ENCODE measurements at regions not wholly inside any gene's neighbourhood (a gene's known extent, or its start where the extent isn't known, plus 50 kb on each side); places are given as distances from the start of the nearest gene placed in this dataset.

- CTCF ChIA-PET = no interaction called here
- no peak for FAIRE-seq
- H3K27me3 ChIP-seq (ENCODE audit: control insufficient read depth in 2 of 2, insufficient read depth in 2 of 2, low read length in 2 of 2) = no peaks in the 10 kb centered on the region
- no peaks in the 10 kb centered on the region for H3K9me1 ChIP-seq (replicated peaks; ENCODE audit: control insufficient read depth, extremely low read depth, insufficient read depth, low read length)
- no peak for DNase-seq (ENCODE audit: low read depth, low spot score)
- POLR2A ChIA-PET = no interaction called here
- no peak overlapping the region for H3K9ac ChIP-seq (replicated peaks; ENCODE audit: extremely low read depth, insufficient read depth, low read length)
- intact Hi-C loops (cut with micrococcal nuclease) = loop anchor here (5.0 kb wide), 2 partner anchors 35 to 805 kb away; no protein-coding TSS in a partner anchor
- dilution Hi-C loops (cut with MboI; ENCODE audit: extremely low pct_ligation_motif_present, low sequenced_read_pairs) = no loop called here
- H3K79me2 ChIP-seq (ENCODE audit: control insufficient read depth, insufficient read depth, low read length) = no peaks in the 10 kb centered on the region
- no peak overlapping the region for H3K4me3 ChIP-seq (replicated peaks in 1 of 3; ENCODE audit: insufficient read depth in 1 of 3, low read depth in 1 of 3, low read length in 3 of 3)
- H3K4me2 ChIP-seq (ENCODE audit: insufficient read depth, low read length) = no peak overlapping the region
- BruUV-seq (replicated peaks) = no TSS peak
- no peak overlapping the region for H2AFZ ChIP-seq (ENCODE audit: low read depth, low read length)
- H3K27ac ChIP-seq (ENCODE audit: insufficient read depth, low read depth, low read length) = no peak overlapping the region
- H3K4me1 ChIP-seq (ENCODE audit: control insufficient read depth, extremely low read depth, insufficient read depth, low read length) = no peaks in the 10 kb centered on the region
- TF ChIP-seq POLR2AphosphoS5 (IDR thresholded peaks at IDR 0.05; ENCODE audit: insufficient read depth, low read depth, low read length) = no peak
- no peak for TF ChIP-seq CTCF (IDR thresholded peaks at IDR 0.05; ENCODE audit: extremely low read depth in 1 of 2, insufficient read depth in 1 of 2, low read depth in 1 of 2, low read length in 2 of 2)
- TF ChIP-seq FOS (IDR thresholded peaks at IDR 0.05; ENCODE audit: borderline replicate concordance, insufficient read depth, low read length) = no peak
- no peak for TF ChIP-seq JUN (IDR thresholded peaks at IDR 0.05; ENCODE audit: borderline replicate concordance, insufficient read depth, insufficient read length, low read depth)
- no peak for TF ChIP-seq MAX (IDR thresholded peaks at IDR 0.05; ENCODE audit: insufficient read depth, insufficient read length)
- TF ChIP-seq GATA2 (IDR thresholded peaks at IDR 0.05; ENCODE audit: insufficient read depth, insufficient read length, low read depth, low read length) = no peak
- no peak for TF ChIP-seq MYC (IDR thresholded peaks at IDR 0.05; ENCODE audit: low read depth, low read length)
- no peak for TF ChIP-seq EZH2 (IDR thresholded peaks at IDR 0.05; ENCODE audit: borderline replicate concordance, low read depth, low read length, severe bottlenecking)
- TF ChIP-seq POLR2A (IDR thresholded peaks at IDR 0.05; ENCODE audit: low read depth, low read length) = no peak
- H3K9me3 ChIP-seq (replicated peaks; ENCODE audit: control insufficient read depth, insufficient read depth, low read length) = no peaks in the 10 kb centered on the region
- no peaks in the 10 kb centered on the region for H4K20me1 ChIP-seq (replicated peaks; ENCODE audit: control insufficient read depth, extremely low read depth, insufficient read depth, low read length)
- H3K36me3 ChIP-seq (ENCODE audit: control insufficient read depth in 2 of 2, extremely low read depth in 1 of 2, insufficient read depth in 2 of 2, low read length in 2 of 2) = no peaks in the 10 kb centered on the region
Observed at GRCh38 chr13:62321895-62322294, 906.2 kb upstream of the PCDH20 start.

Measured in endothelial cell of umbilical vein (primary cell).